ENCODE measurements at regions not wholly inside any gene's neighbourhood (a gene's known extent, or its start where the extent isn't known, plus 50 kb on each side); places are given as distances from the start of the nearest gene placed in this dataset.

GRCh38 chr2:163157411-163157810, 318.8 kb upstream of the KCNH7 start:
- no peak overlapping the region for H3K4me3 ChIP-seq (ENCODE audit: insufficient read depth, low read length, poor library complexity, severe bottlenecking)
- no peak for TF ChIP-seq EZH2phosphoT487 (conservative IDR thresholded peaks at IDR 0.05; ENCODE audit: low read length)
- TF ChIP-seq CTCF (IDR thresholded peaks at IDR 0.05; ENCODE audit: insufficient read depth, low read length, poor library complexity, severe bottlenecking): no peak
- H3K9me2 ChIP-seq (replicated peaks; ENCODE audit: insufficient read depth, low read length): no peaks in the 10 kb centered on the region
- no peak overlapping the region for H3K9ac ChIP-seq (ENCODE audit: low read length)
- no peak overlapping the region for H3K27ac ChIP-seq (ENCODE audit: low read depth, low read length)
- no peaks in the 10 kb centered on the region for H3K79me2 ChIP-seq (ENCODE audit: insufficient read depth, low read length)
- H3K9me3 ChIP-seq (ENCODE audit: insufficient read depth, low read length): no peaks in the 10 kb centered on the region
- H3F3A ChIP-seq (ENCODE audit: insufficient read depth): no peaks in the 10 kb centered on the region
- H3K36me3 ChIP-seq (ENCODE audit: low read length): no peaks in the 10 kb centered on the region
- H3K4me2 ChIP-seq (ENCODE audit: low read depth, low read length, poor library complexity, severe bottlenecking): no peak overlapping the region
- H4K20me1 ChIP-seq (ENCODE audit: low read depth, low read length): no peaks in the 10 kb centered on the region
- H3K27me3 ChIP-seq (ENCODE audit: low read length): no peaks in the 10 kb centered on the region
- no peak overlapping the region for H2AFZ ChIP-seq (ENCODE audit: low read depth, low read length, severe bottlenecking)

- no peak overlapping the region for H3K9ac ChIP-seq (ENCODE audit: low read length)
- H4K20me1 ChIP-seq (ENCODE audit: low read depth, low read length): no peaks in the 10 kb centered on the region
- H3K79me2 ChIP-seq (ENCODE audit: insufficient read depth, low read length): no peaks in the 10 kb centered on the region
- H3F3A ChIP-seq (ENCODE audit: insufficient read depth): no peaks in the 10 kb centered on the region
- no peak for TF ChIP-seq CTCF (IDR thresholded peaks at IDR 0.05; ENCODE audit: insufficient read depth, low read length, poor library complexity, severe bottlenecking)
- no peak for TF ChIP-seq EZH2phosphoT487 (conservative IDR thresholded peaks at IDR 0.05; ENCODE audit: low read length)
- H3K4me3 ChIP-seq (ENCODE audit: insufficient read depth, low read length, poor library complexity, severe bottlenecking): no peak overlapping the region
- H3K36me3 ChIP-seq (ENCODE audit: low read length): no peaks in the 10 kb centered on the region
- H3K9me3 ChIP-seq (ENCODE audit: insufficient read depth, low read length): no peaks in the 10 kb centered on the region
- H3K27ac ChIP-seq (ENCODE audit: low read depth, low read length): no peak overlapping the region
- no peaks in the 10 kb centered on the region for H3K27me3 ChIP-seq (ENCODE audit: low read length)
- no peak overlapping the region for H2AFZ ChIP-seq (ENCODE audit: low read depth, low read length, severe bottlenecking)
- H3K4me2 ChIP-seq (ENCODE audit: low read depth, low read length, poor library complexity, severe bottlenecking): no peak overlapping the region
- no peaks in the 10 kb centered on the region for H3K9me2 ChIP-seq (replicated peaks; ENCODE audit: insufficient read depth, low read length)
These were observed 317.4 kb upstream of the KCNH7 start for GRCh38 chr2:163155925-163156324.

GRCh38 chr2:163155279-163155883, 316.8 kb upstream of the KCNH7 start:
- no peaks in the 10 kb centered on the region for H4K20me1 ChIP-seq (ENCODE audit: low read depth, low read length)
- H3K27me3 ChIP-seq (ENCODE audit: low read length): no peaks in the 10 kb centered on the region
- H3F3A ChIP-seq (ENCODE audit: insufficient read depth): no peaks in the 10 kb centered on the region
- no peak overlapping the region for H3K9ac ChIP-seq (ENCODE audit: low read length)
- no peak overlapping the region for H3K4me2 ChIP-seq (ENCODE audit: low read depth, low read length, poor library complexity, severe bottlenecking)
- no peak overlapping the region for H2AFZ ChIP-seq (ENCODE audit: low read depth, low read length, severe bottlenecking)
- H3K9me3 ChIP-seq (ENCODE audit: insufficient read depth, low read length): no peaks in the 10 kb centered on the region
- TF ChIP-seq CTCF (IDR thresholded peaks at IDR 0.05; ENCODE audit: insufficient read depth, low read length, poor library complexity, severe bottlenecking): peak; percentile 33
- TF ChIP-seq EZH2phosphoT487 (conservative IDR thresholded peaks at IDR 0.05; ENCODE audit: low read length): no peak
- H3K79me2 ChIP-seq (ENCODE audit: insufficient read depth, low read length): no peaks in the 10 kb centered on the region
- no peaks in the 10 kb centered on the region for H3K9me2 ChIP-seq (replicated peaks; ENCODE audit: insufficient read depth, low read length)
- no peak overlapping the region for H3K27ac ChIP-seq (ENCODE audit: low read depth, low read length)
- H3K36me3 ChIP-seq (ENCODE audit: low read length): no peaks in the 10 kb centered on the region
- H3K4me3 ChIP-seq (ENCODE audit: insufficient read depth, low read length, poor library complexity, severe bottlenecking): no peak overlapping the region
